ENCODE measurements at regions not wholly inside any gene's neighbourhood (a gene's known extent, or its start where the extent isn't known, plus 50 kb on each side); places are given as distances from the start of the nearest gene placed in this dataset.

GRCh38 chr5:107230367-107230766, 440.4 kb downstream of the EFNA5 start:
- intact Hi-C loops (cut with DNase I): no loop called here
- no peaks in the 10 kb centered on the region for H3K9me3 ChIP-seq
- H3K27me3 ChIP-seq: no peaks in the 10 kb centered on the region
- no peak overlapping the region for H3K4me3 ChIP-seq
- no peak for TF ChIP-seq CTCF (IDR thresholded peaks at IDR 0.05)
- no peak for TF ChIP-seq POLR2A (IDR thresholded peaks at IDR 0.05)
- no peak for TF ChIP-seq EP300 (IDR thresholded peaks at IDR 0.05)
- no peak for TF ChIP-seq POLR2AphosphoS5 (IDR thresholded peaks at IDR 0.05)
- no peaks in the 10 kb centered on the region for H3K36me3 ChIP-seq
- no peak overlapping the region for H3K27ac ChIP-seq
- DNase-seq: no peak
- WGBS, 2 donors: 82 to 84% methylated on average over 3 of the region's 3 CpGs
- H3K4me1 ChIP-seq: no peaks in the 10 kb centered on the region

GRCh38 chr5:107228226-107228625, 442.5 kb downstream of the EFNA5 start:
- no peaks in the 10 kb centered on the region for H3K27me3 ChIP-seq
- no peaks in the 10 kb centered on the region for H3K4me1 ChIP-seq
- TF ChIP-seq CTCF (IDR thresholded peaks at IDR 0.05) (no peak), POLR2AphosphoS5 (IDR thresholded peaks at IDR 0.05) (no peak), EP300 (IDR thresholded peaks at IDR 0.05) (no peak), POLR2A (IDR thresholded peaks at IDR 0.05) (no peak)
- no peak overlapping the region for H3K4me3 ChIP-seq
- WGBS, 2 donors: 83 to 85% methylated on average over 2 of the region's 2 CpGs
- no peaks in the 10 kb centered on the region for H3K9me3 ChIP-seq
- intact Hi-C loops (cut with DNase I): no loop called here
- H3K27ac ChIP-seq: no peak overlapping the region
- DNase-seq: no peak
- H3K36me3 ChIP-seq: no peaks in the 10 kb centered on the region

GRCh38 chr5:107224272-107224671, 446.5 kb downstream of the EFNA5 start:
- Histone ChIP-seq H3K27ac (no peak overlapping the region), H3K36me3 (no peaks in the 10 kb centered on the region), H3K4me3 (no peak overlapping the region), H3K4me1 (no peaks in the 10 kb centered on the region), H3K27me3 (no peaks in the 10 kb centered on the region), H3K9me3 (no peaks in the 10 kb centered on the region)
- 38 to 71% methylated on average over 1 of the region's 1 CpG for WGBS, 2 donors
- intact Hi-C loops (cut with DNase I): no loop called here
- no peak for TF ChIP-seq EP300 (IDR thresholded peaks at IDR 0.05)
- TF ChIP-seq CTCF (IDR thresholded peaks at IDR 0.05): no peak
- no peak for TF ChIP-seq POLR2AphosphoS5 (IDR thresholded peaks at IDR 0.05)
- TF ChIP-seq POLR2A (IDR thresholded peaks at IDR 0.05): no peak
- no peak for DNase-seq

GRCh38 chr5:107223066-107223465, 447.7 kb downstream of the EFNA5 start:
- whole genome bisulfite sequencing, 2 donors: 61 to 78% methylated on average over 2 of the region's 2 CpGs
- Histone ChIP-seq H3K9me3 (no peaks in the 10 kb centered on the region), H3K4me3 (no peak overlapping the region), H3K36me3 (no peaks in the 10 kb centered on the region), H3K27ac (no peak overlapping the region), H3K27me3 (no peaks in the 10 kb centered on the region), H3K4me1 (peaks cover 0 to 4% (median 1%) of the 10 kb centered on the region in 4 donors)
- no peak for DNase-seq
- TF ChIP-seq POLR2AphosphoS5 (IDR thresholded peaks at IDR 0.05) (no peak), CTCF (IDR thresholded peaks at IDR 0.05) (no peak), POLR2A (IDR thresholded peaks at IDR 0.05) (no peak), EP300 (IDR thresholded peaks at IDR 0.05) (no peak)
- intact Hi-C loops (cut with DNase I): no loop called here

- no peak for TF ChIP-seq CTCF (IDR thresholded peaks at IDR 0.05)
- Histone ChIP-seq H3K4me3 (no peak overlapping the region), H3K9me3 (no peaks in the 10 kb centered on the region), H3K27me3 (no peaks in the 10 kb centered on the region), H3K4me1 (peaks cover 0 to 14% (median 7%) of the 10 kb centered on the region in 4 donors), H3K27ac (no peak overlapping the region), H3K36me3 (no peaks in the 10 kb centered on the region)
- DNase-seq: no peak
- intact Hi-C loops (cut with DNase I): no loop called here
- 48 to 73% methylated on average over 1 of the region's 1 CpG for WGBS, 2 donors
Observed at GRCh38 chr5:107219993-107220392, 450.7 kb downstream of the EFNA5 start.

Measured in sigmoid colon (tissue), 6 donors.